WTC11 (cell line): ENCODE measurements at regions not wholly inside any gene's neighbourhood (a gene's known extent, or its start where the extent isn't known, plus 50 kb on each side); places are given as distances from the start of the nearest gene placed in this dataset.

Experiments used
- ATAC-seq: fragments of 200-7000 bp; cut with Tn5 transposase; 2 replicates; pipeline ENCODE4 v1.10.0; 2021; ENCODE audit warnings: mild to moderate bottlenecking, moderate library complexity
- CTCF ChIA-PET: fragments of 300-600 bp; sonication (Branson Sonifier 250); formaldehyde crosslinking; loops from one replicate; lab custom pipeline; 2021; ENCODE audit warnings: antibody characterized with exemption; lab: Charles Lee
- POLR2A ChIA-PET: fragments of 350-600 bp; sonication (Branson Sonifier 250); formaldehyde crosslinking; loops from one replicate; lab custom pipeline; 2021; ENCODE audit warnings: antibody characterized with exemption; lab: Charles Lee
- DNase-seq: peaks from one replicate; pipeline ENCODE4 v3.0.0; 2021; ENCODE audit warnings: low spot score
- H3K27ac Mint-ChIP-seq: 2 replicates; pipeline ENCODE4 v1.8.0; 2021; ENCODE audit warnings: mixed read lengths
- H3K27me3 Mint-ChIP-seq: 2 replicates; pipeline ENCODE4 v1.8.0; 2021; ENCODE audit warnings: low read depth, mild to moderate bottlenecking, moderate library complexity, mixed read lengths
- H3K36me3 Mint-ChIP-seq: 2 replicates; pipeline ENCODE4 v1.8.0; 2021; ENCODE audit warnings: mixed read lengths
- H3K4me1 Mint-ChIP-seq: 2 replicates; pipeline ENCODE4 v1.8.0; 2022; ENCODE audit warnings: mixed read lengths
- H3K4me3 Mint-ChIP-seq: 2 replicates; pipeline ENCODE4 v1.8.0; 2021; ENCODE audit warnings: mild to moderate bottlenecking, moderate library complexity, mixed read lengths
- H3K9me3 Mint-ChIP-seq: 2 replicates; pipeline ENCODE4 v1.8.0; 2021; ENCODE audit warnings: mixed read lengths
- AFF4 ChIP-seq: sonication (generic); formaldehyde crosslinking; IDR thresholded peaks from 2 replicates; pipeline ENCODE4 v1.8.1; 2023; ENCODE audit warnings: mild to moderate bottlenecking, missing genetic modification reagents, borderline replicate concordance
- AR ChIP-seq: fragments of 250-450 bp; sonication (Bioruptor Pico); IDR thresholded peaks from 2 replicates; pipeline ENCODE4 v1.9.0; 2021; ENCODE audit warnings: mild to moderate bottlenecking
- ATF1 ChIP-seq: sonication (generic); formaldehyde crosslinking; IDR thresholded peaks from 2 replicates; pipeline ENCODE4 v1.8.1; 2023; ENCODE audit warnings: mild to moderate bottlenecking, moderate library complexity, missing genetic modification reagents
- CREM ChIP-seq: sonication (generic); formaldehyde crosslinking; IDR thresholded peaks from 2 replicates; pipeline ENCODE4 v1.8.1; 2022; ENCODE audit warnings: mild to moderate bottlenecking, missing genetic modification reagents, moderate library complexity
- CTCF ChIP-seq: fragments of 200-600 bp; IDR thresholded peaks from 2 replicates; pipeline ENCODE4 v1.8.0; 2022; ENCODE audit warnings: antibody characterized with exemption
- FOXP1 ChIP-seq: sonication (generic); formaldehyde crosslinking; IDR thresholded peaks from 2 replicates; pipeline ENCODE4 v1.8.0; 2022; ENCODE audit warnings: missing genetic modification reagents, mild to moderate bottlenecking, moderate library complexity, borderline replicate concordance
- GTF2I ChIP-seq: fragments of 250-450 bp; sonication (Bioruptor Pico); conservative IDR thresholded peaks from 2 replicates; pipeline ENCODE4 v1.4.0; 2021; ENCODE audit warnings: mild to moderate bottlenecking
- KAT7 ChIP-seq: sonication (generic); formaldehyde crosslinking; IDR thresholded peaks from 2 replicates; pipeline ENCODE4 v1.8.1; 2023; ENCODE audit warnings: missing genetic modification reagents, mild to moderate bottlenecking, borderline replicate concordance
- NFE2L1 ChIP-seq: sonication (generic); formaldehyde crosslinking; IDR thresholded peaks from 2 replicates; pipeline ENCODE4 v1.8.1; 2023; ENCODE audit warnings: missing genetic modification reagents
- NFYB ChIP-seq: sonication (generic); formaldehyde crosslinking; conservative IDR thresholded peaks from 2 replicates; pipeline ENCODE4 v1.8.0; 2022; ENCODE audit warnings: low read depth, missing genetic modification reagents
- PREB ChIP-seq: sonication (generic); formaldehyde crosslinking; IDR thresholded peaks from 2 replicates; pipeline ENCODE4 v1.8.1; 2022; ENCODE audit warnings: mild to moderate bottlenecking, missing genetic modification reagents, moderate library complexity, borderline replicate concordance
- SMAD4 ChIP-seq: sonication (generic); formaldehyde crosslinking; IDR thresholded peaks from 2 replicates; pipeline ENCODE4 v1.8.0; 2022; ENCODE audit warnings: mild to moderate bottlenecking, missing genetic modification reagents
- SP1 ChIP-seq: sonication (generic); formaldehyde crosslinking; conservative IDR thresholded peaks from 2 replicates; pipeline ENCODE4 v1.8.1; 2022; ENCODE audit warnings: missing genetic modification reagents
- TCF7 ChIP-seq: sonication (generic); formaldehyde crosslinking; IDR thresholded peaks from 2 replicates; pipeline ENCODE4 v1.8.0; 2022; ENCODE audit warnings: mild to moderate bottlenecking, low read depth, missing genetic modification reagents, moderate library complexity
- TEAD4 ChIP-seq: sonication (generic); formaldehyde crosslinking; IDR thresholded peaks from 2 replicates; pipeline ENCODE4 v1.8.0; 2022; ENCODE audit warnings: mild to moderate bottlenecking, missing genetic modification reagents
- USF1 ChIP-seq: sonication (generic); formaldehyde crosslinking; IDR thresholded peaks from 2 replicates; pipeline ENCODE4 v1.8.0; 2022; ENCODE audit warnings: mild to moderate bottlenecking, missing genetic modification reagents
- ZMAT4 ChIP-seq: fragments of 250-450 bp; sonication (Bioruptor Pico); IDR thresholded peaks from 2 replicates; pipeline ENCODE4 v1.9.0; 2021; ENCODE audit warnings: mild to moderate bottlenecking
- ZNF219 ChIP-seq: sonication (generic); formaldehyde crosslinking; IDR thresholded peaks from 2 replicates; pipeline ENCODE4 v1.8.0; 2023; ENCODE audit warnings: missing genetic modification reagents, mild to moderate bottlenecking, borderline replicate concordance
- ZNF317 ChIP-seq: sonication (generic); formaldehyde crosslinking; IDR thresholded peaks from 2 replicates; pipeline ENCODE4 v1.8.1; 2023; ENCODE audit warnings: low read depth, mild to moderate bottlenecking, moderate library complexity, missing genetic modification reagents, borderline replicate concordance
- ZNF396 ChIP-seq: fragments of 250-450 bp; sonication (Bioruptor Pico); IDR thresholded peaks from 2 replicates; pipeline ENCODE4 v1.8.0; 2021; ENCODE audit warnings: mild to moderate bottlenecking, moderate library complexity, borderline replicate concordance
- ZNF425 ChIP-seq: fragments of 250-450 bp; sonication (Bioruptor Pico); conservative IDR thresholded peaks from 2 replicates; pipeline ENCODE4 v1.9.0; 2021; ENCODE audit warnings: mild to moderate bottlenecking
- ZNF512 ChIP-seq: sonication (generic); formaldehyde crosslinking; IDR thresholded peaks from 2 replicates; pipeline ENCODE4 v1.8.1; 2022; ENCODE audit warnings: missing genetic modification reagents, borderline replicate concordance

GRCh38 chr2:67039517-67040103, 357.5 kb upstream of the ETAA1 start (continued):
- TF ChIP-seq ZNF219 (CRISPR knock-in tag) (no peak), FOXP1 (no peak), KAT7 (CRISPR knock-in tag) (no peak), ZNF512 (CRISPR knock-in tag) (no peak), ZNF425 (CRISPR knock-in tag) (no peak)
- TF ChIP-seq, all 79 proteins: peak for 0

GRCh38 chr2:67041051-67041450, 356.1 kb upstream of the ETAA1 start:
- Mint-ChIP-seq H3K4me1 (peaks cover 13% of the 10 kb centered on the region), H3K9me3 (no peaks in the 10 kb centered on the region), H3K27me3 (no peaks in the 10 kb centered on the region), H3K4me3 (no peak overlapping the region), H3K36me3 (no peaks in the 10 kb centered on the region), H3K27ac (no peak overlapping the region)
- CTCF ChIA-PET = no interaction called here
- DNase-seq (no peak), ATAC-seq (no peak)
- POLR2A ChIA-PET = no interaction called here
- TF ChIP-seq ATF1 (CRISPR knock-in tag) (no peak), ZNF396 (CRISPR knock-in tag) (no peak), TEAD4 (CRISPR knock-in tag) (no peak), TCF7 (no peak), PREB (CRISPR knock-in tag) (no peak), CTCF (no peak), ZMAT4 (CRISPR knock-in tag) (no peak), USF1 (CRISPR knock-in tag) (no peak), AFF4 (CRISPR knock-in tag) (no peak), NFYB (CRISPR knock-in tag) (no peak), ZNF317 (no peak), NFE2L1 (no peak), AR (CRISPR knock-in tag) (no peak), CREM (CRISPR knock-in tag) (no peak), SP1 (CRISPR knock-in tag) (no peak), GTF2I (no peak), SMAD4 (CRISPR knock-in tag) (no peak)
